ENCODE measurements at regions not wholly inside any gene's neighbourhood (a gene's known extent, or its start where the extent isn't known, plus 50 kb on each side); places are given as distances from the start of the nearest gene placed in this dataset.

- no peak for TF ChIP-seq RAD21 (IDR thresholded peaks at IDR 0.05; ENCODE audit: insufficient read depth, low read depth, low read length)
- no peak for TF ChIP-seq LARP7 (IDR thresholded peaks at IDR 0.05)
Measured at GRCh38 chr11:94708176-94708575, 60.0 kb upstream of the AMOTL1 start (continued).

GRCh38 chr11:94708642-94709041 is 59.5 kb upstream of the AMOTL1 start:
- TF ChIP-seq PKNOX1 (IDR thresholded peaks at IDR 0.05) (no peak), ETV6 (conservative IDR thresholded peaks at IDR 0.05 in 1 of 2, IDR thresholded peaks at IDR 0.05 in 1 of 2; ENCODE audit: borderline replicate concordance in 1 of 2, low read depth in 1 of 2) (no peak)
- WGBS (ENCODE audit: insufficient coverage, insufficient replicate concordance, low lambda C conversion rate, missing lambda C conversion rate), result 36% methylated on average over 4 of the region's 4 CpGs
- Histone ChIP-seq H3K9me3 (replicated peaks; ENCODE audit: control insufficient read depth, insufficient read depth, low read length) (no peaks in the 10 kb centered on the region), H3K4me3 (no peak overlapping the region), H3K4me2 (ENCODE audit: control insufficient read depth, insufficient read depth) (no peak overlapping the region), H3K4me1 (ENCODE audit: control insufficient read depth, insufficient read depth, low read length) (no peaks in the 10 kb centered on the region), H3K27me3 (replicated peaks in 1 of 2; ENCODE audit: control insufficient read depth in 2 of 2, insufficient read depth in 2 of 2, low read length in 1 of 2) (no peaks in the 10 kb centered on the region; a peak in 2 of 4 replicates), H3K9ac (ENCODE audit: control insufficient read depth, insufficient read depth, low read length) (no peak overlapping the region), H3K79me2 (ENCODE audit: control insufficient read depth, insufficient read depth, low read length) (no peaks in the 10 kb centered on the region), H3K27ac (ENCODE audit: control insufficient read depth, insufficient read depth) (no peak overlapping the region), H3K36me3 (ENCODE audit: control insufficient read depth in 2 of 2, insufficient read depth in 2 of 2, low read length in 1 of 2) (no peaks in the 10 kb centered on the region), H4K20me1 (ENCODE audit: control insufficient read depth, insufficient read depth) (no peaks in the 10 kb centered on the region), H2AFZ (ENCODE audit: control insufficient read depth, low read depth, low read length) (no peak overlapping the region)
- no peak for ATAC-seq
- ChIA-PET CTCF (no interaction called here), SMC1A (ENCODE audit: uncharacterized antibody, unreplicated experiment) (no interaction called here), POLR2A (no interaction called here), RAD21 (ENCODE audit: unreplicated experiment) (no interaction called here)
- in situ Hi-C loops (cut with MboI), result no loop called here
- intact Hi-C loops (cut with micrococcal nuclease; ENCODE audit: unreplicated experiment), result no loop called here
- no peak for DNase-seq (ENCODE audit: low read depth, low spot score)
- BruUV-seq (replicated peaks), result no TSS peak
- FAIRE-seq, result no peak

- no peaks in the 10 kb centered on the region for H3K36me3 ChIP-seq (ENCODE audit: control insufficient read depth in 2 of 2, insufficient read depth in 2 of 2, low read length in 1 of 2)
- no peaks in the 10 kb centered on the region for H3K4me1 ChIP-seq (ENCODE audit: control insufficient read depth, insufficient read depth, low read length)
- H3K4me2 ChIP-seq (ENCODE audit: control insufficient read depth, insufficient read depth), result no peak overlapping the region
- no peak for FAIRE-seq
- H3K9ac ChIP-seq (ENCODE audit: control insufficient read depth, insufficient read depth, low read length), result no peak overlapping the region
- CTCF ChIA-PET, result interaction anchor here (0.6 kb wide), 1 partner anchor 50 kb away, joined by 3 read pairs; no protein-coding TSS in a partner anchor
- no peaks in the 10 kb centered on the region for H3K79me2 ChIP-seq (ENCODE audit: control insufficient read depth, insufficient read depth, low read length)
- no peak overlapping the region for H3K27ac ChIP-seq (ENCODE audit: control insufficient read depth, insufficient read depth)
- no peaks in the 10 kb centered on the region for H3K9me3 ChIP-seq (replicated peaks; ENCODE audit: control insufficient read depth, insufficient read depth, low read length)
- H2AFZ ChIP-seq (ENCODE audit: control insufficient read depth, low read depth, low read length), result no peak overlapping the region
- RAD21 ChIA-PET (ENCODE audit: unreplicated experiment), result no interaction called here
- ATAC-seq, result no peak
- no peaks in the 10 kb centered on the region for H4K20me1 ChIP-seq (ENCODE audit: control insufficient read depth, insufficient read depth)
- SMC1A ChIA-PET (ENCODE audit: uncharacterized antibody, unreplicated experiment), result no interaction called here
- in situ Hi-C loops (cut with MboI), result no loop called here
- no peak for DNase-seq (ENCODE audit: low read depth, low spot score)
- intact Hi-C loops (cut with micrococcal nuclease; ENCODE audit: unreplicated experiment), result no loop called here
- BruUV-seq (replicated peaks), result no TSS peak
- POLR2A ChIA-PET, result no interaction called here
- no peak overlapping the region for H3K4me3 ChIP-seq
- no peaks in the 10 kb centered on the region for H3K27me3 ChIP-seq (replicated peaks in 1 of 2; ENCODE audit: control insufficient read depth in 2 of 2, insufficient read depth in 2 of 2, low read length in 1 of 2)
- no peak for TF ChIP-seq SIX5 (IDR thresholded peaks at IDR 0.05; ENCODE audit: low read depth, low read length, severe bottlenecking)
- no peak for TF ChIP-seq ZNF687 (IDR thresholded peaks at IDR 0.05)
- TF ChIP-seq RUNX3 (IDR thresholded peaks at IDR 0.05; ENCODE audit: low read length), result no peak
- no peak for TF ChIP-seq BCLAF1 (IDR thresholded peaks at IDR 0.05)
- TF ChIP-seq NFYB (IDR thresholded peaks at IDR 0.05; ENCODE audit: insufficient read depth, low read depth, low read length), result no peak
Measured at GRCh38 chr11:94715225-94715624, 52.9 kb upstream of the AMOTL1 start.

All from GM12878 (cell line).